Activated CD4-positive, CD25-positive, alpha-beta regulatory T cell treated with anti-CD3 and anti-CD28 coated beads, Interleukin-2, amount 50 U/mL, for 72 hours (primary cell): ENCODE measurements at regions not wholly inside any gene's neighbourhood (a gene's known extent, or its start where the extent isn't known, plus 50 kb on each side); places are given as distances from the start of the nearest gene placed in this dataset.

Source experiments
- DNase-seq: peaks from one replicate; pipeline ENCODE4 v3.0.0; 2021

DNA sequence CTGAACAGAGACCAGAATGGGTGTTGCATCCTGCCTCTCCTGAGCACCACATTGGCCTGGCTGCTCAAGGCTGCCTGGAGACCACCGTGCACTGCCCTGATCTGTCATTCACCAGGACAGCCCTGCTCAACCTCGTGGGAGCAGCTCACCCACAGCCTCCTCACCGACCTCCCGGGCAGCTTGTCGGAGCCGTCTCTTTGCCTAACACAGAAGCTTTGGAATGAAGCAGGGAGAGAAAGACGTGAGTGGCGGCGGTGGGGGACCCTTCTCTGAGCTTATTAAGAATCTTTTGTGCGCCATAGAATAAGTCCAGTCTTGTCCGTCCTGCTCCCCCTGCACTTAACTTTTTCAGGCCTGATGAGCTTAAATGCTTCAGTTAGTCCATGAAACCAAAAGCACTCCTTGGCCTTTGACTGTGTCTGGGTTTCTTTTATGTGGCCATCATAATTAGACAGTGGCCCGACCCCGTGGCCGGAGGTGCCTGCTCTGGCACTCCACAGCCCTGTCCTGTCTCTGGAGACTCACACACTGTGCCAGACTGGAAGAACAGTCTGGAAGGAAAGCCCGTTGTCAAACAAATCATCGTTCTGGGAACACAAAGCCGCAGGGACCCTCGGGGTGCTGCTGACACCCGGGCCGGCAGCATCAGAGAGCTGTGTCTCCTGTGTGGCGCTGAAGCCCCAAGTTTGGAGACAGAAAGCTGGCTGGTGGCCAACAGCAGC lies 192.8 kb downstream of the BCOR start:
- DNase-seq, result no peak

DNA sequence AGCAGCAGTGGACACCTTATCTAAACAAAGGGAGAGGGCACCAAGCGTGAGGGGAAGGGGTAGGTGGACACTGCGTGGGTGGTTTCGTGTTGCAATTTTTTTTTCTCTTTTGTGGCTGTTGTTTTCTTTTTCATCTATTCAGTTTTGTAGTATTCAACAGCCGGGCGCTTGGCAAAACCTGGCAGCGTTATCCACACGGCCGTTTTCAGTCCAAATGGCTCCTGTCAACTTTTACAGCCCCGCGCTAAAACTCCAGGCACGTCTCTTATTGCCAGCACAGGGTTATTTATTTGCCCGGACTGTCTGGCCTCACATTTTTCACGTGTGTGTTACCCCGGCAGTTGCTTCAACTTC lies 192.2 kb downstream of the BCOR start:
- no peak for DNase-seq

GRCh38 chrX:39905946-39906345 lies 191.8 kb downstream of the BCOR start:
- DNase-seq, result no peak

GRCh38 chrX:39907964-39908661 lies 189.6 kb downstream of the BCOR start:
- no peak for DNase-seq

GRCh38 chrX:39909996-39910395 lies 187.8 kb downstream of the BCOR start:
- no peak for DNase-seq

DNA sequence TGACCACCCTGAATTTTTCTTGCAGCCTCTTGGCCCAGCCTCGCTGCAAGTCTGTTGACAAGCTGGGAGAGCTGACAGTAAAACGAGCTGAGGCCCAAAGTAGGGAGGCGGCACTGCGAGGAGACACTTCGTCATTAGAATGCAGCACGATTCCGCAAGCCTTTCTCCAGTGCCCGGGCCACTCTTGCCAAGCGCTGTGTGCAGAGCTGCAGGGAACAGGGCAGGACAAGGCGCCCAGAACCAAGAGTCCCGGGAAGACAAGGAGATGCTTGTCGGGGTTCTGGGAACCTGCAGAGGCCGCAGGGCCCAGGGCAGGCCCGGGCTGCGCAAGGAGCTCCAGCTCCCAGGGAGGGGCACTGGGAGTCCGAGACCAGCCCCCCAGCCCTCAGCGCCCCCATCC lies 187.1 kb downstream of the BCOR start:
- DNase-seq, result no peak

DNA sequence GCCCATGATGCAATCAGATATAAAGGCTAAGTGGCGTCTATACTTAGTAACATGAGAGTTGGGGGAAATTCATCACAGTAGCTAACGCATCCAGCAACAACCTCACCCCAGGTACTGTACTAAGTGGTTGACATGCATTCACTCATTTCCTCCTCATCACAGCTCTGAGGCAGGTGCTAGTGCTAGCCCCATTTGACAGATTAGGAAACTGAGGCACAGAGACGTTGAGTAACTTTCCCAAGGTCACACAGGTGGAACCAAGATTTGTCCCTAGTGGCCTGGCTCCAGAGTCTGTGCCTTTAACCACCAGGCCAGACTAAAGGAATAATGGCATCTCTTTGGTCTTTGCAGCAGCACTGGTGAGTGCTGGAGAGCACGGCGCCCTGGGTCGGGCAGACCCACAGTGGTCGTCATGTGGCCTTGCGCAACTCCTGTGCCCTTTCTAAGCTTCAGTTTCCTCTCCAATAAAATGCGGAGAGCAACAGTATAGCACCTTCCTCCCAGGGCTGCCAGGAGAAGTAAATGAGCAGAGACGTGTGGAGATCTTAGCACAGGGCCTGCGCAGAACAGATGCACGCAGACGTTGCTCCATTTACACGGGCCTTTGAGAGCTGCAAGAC lies 186.4 kb downstream of the BCOR start:
- no peak for DNase-seq

DNA sequence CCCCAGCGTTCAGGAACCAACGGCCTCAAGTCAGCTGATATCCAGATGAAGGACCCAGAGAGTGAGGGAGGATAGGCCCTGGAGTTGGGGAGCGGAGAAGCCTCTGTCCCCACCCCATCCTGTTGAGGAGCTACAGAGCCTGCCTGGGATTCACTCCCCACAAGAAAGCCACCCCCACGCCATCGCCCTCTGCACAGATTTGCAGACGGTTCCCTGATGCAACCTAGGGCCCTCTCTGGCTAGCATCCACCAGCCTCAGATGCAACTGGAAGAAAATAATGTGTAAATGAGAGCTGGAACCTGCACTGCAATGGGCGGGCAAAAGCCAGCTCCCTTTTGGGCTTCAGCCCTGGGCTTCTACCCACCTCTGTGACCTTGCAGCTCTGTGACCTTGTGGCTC lies 185.6 kb downstream of the BCOR start:
- DNase-seq, result no peak

DNA sequence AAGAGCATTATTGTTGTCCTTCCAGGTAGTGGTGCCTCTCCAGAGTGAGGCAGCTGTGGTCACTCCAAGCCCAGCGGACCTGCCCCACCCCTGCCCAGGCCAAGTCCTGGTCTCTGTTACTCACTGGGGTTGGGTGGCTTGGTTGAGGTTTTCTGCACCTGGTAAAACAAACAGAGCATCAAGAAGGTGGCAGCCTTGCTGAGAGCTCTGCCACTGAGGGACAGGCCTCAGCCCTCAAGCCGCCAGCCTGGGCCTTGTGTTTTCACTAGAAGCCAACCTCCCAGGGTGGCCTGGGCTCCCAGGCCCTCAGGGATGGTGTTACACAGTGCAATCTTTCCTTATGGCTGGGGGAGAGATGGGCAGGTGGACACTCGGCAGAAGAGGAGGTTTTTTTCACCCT lies 182.7 kb downstream of the BCOR start:
- DNase-seq, result no peak

- no peak for DNase-seq
Measured at GRCh38 chrX:39915596-39915995, 182.2 kb downstream of the BCOR start.

DNA sequence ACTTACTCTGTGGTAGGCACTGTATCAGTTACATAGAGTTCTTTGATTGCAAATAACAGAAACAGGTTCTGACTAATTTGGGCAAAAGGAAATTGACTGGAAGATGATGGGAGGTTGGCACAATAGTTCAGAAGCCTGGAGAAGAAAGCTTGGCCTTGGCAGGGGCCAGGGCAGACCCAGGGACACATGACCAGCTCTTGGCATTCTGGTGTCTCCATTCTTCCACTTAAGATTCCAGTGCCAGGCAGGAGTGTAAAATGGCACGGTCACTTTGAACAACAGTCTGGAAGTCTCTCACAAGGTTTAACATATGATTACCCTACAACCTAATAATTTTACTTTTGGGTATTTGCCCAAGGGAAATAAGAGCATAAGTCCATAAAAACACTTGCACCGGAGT lies 175.9 kb downstream of the BCOR start:
- DNase-seq, result no peak

GRCh38 chrX:39922488-39922887 lies 175.3 kb downstream of the BCOR start:
- no peak for DNase-seq

DNA sequence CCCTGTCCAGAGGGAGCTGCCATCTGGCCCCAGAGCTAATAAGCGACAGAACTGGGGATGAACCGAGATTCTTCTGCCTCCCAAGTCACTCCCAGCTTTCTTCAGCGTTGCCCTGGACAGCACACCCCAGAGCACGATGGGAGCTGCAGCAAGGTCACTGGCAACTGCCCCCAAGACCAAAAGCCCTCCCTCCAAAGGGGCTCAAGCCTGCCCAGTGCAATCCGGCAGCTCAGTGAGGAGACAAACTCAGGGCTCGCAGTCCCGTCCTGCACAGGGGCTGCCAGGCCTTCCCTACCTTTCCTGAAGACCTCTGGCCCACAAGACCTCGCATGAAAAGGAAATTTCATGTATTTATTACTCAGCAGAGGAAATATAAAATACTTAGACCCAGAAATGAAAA lies 174.8 kb downstream of the BCOR start:
- no peak for DNase-seq

- DNase-seq, result no peak
Measured at GRCh38 chrX:39927380-39927779, 170.4 kb downstream of the BCOR start.

DNA sequence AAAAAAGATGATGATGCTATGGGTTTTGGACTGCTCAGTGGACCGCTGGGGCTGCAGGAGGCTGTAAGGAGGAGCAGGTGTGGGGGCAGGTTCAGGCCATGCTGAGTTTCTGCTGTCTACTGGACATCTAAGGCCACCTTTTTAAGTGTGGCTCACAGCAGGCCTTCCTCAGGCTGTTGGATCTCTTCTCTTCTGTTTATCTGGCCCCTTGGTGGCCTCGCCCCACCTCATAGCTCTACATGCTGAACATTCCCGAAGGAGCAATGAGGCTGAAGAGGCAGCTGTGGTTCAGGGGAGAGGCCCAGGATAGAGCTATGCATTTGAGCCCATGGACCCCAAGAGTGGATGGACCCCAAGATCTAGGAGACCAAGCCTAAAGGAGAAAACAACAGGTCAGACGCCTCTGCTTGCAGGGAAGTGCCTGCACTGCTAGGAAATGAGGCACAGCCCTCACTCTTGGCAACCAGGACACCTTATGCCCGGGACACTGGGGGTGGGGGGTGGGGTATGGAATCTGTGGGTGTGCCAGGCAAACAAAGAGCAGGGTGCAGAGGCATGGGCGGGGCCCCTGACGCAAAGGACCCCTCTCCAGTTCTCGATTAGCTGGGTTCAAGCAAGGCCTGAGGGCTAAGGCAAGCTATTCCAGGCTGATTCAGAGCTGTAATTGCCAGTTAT lies 168.9 kb downstream of the BCOR start:
- no peak for DNase-seq

- no peak for DNase-seq
Measured at GRCh38 chrX:39929379-39930025, 168.3 kb downstream of the BCOR start.

DNA sequence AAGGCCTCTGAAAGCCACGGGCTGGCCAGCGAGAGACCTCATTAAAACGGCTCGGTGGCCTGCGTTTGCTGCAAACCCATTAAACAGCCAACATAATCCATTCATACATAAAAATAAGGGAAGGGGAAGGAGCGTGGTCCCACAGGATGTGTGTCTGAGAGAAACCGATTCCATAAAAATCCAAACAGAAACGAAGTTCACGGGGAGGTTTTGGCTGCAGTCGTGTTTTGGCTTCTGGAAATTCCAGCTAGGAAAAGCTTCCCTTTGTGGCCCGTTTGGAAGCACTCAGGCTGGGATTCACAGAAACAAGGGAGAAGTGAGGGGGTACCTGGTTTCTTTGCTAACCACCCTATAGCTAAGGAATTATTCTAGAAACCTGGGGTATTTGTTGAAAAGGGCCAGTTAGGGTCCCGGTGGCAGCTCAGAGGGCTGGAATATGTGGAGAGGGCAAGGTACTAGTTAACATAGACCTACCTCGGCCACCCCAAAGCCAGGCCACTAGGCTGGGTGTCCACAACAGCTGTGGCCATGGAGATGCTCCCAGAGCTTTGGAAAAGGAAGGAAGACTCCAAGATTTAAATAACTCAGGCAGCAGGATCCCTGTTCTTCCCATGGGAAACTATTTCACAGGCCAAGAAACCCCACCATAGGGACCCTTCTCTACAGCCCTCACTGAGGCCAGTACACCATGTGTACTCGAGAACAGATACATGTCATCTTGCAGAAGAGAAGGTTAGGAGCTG lies 166.8 kb downstream of the BCOR start:
- no peak for DNase-seq

- DNase-seq, result no peak
Measured at GRCh38 chrX:39931529-39932282, 166.1 kb downstream of the BCOR start.

- no peak for DNase-seq
Measured at GRCh38 chrX:39935411-39936064, 162.2 kb downstream of the BCOR start.

- peak; percentile 34 for DNase-seq
Measured at GRCh38 chrX:39936886-39937770, 160.6 kb downstream of the BCOR start.
